H9 (cell line): ENCODE measurements at regions not wholly inside any gene's neighbourhood (a gene's known extent, or its start where the extent isn't known, plus 50 kb on each side); places are given as distances from the start of the nearest gene placed in this dataset.

ENCODE experiments used
- DNase-seq: peaks from one replicate; pipeline ENCODE4 v3.0.0-alpha.2; 2017
- H2AFZ ChIP-seq: one replicate; pipeline ENCODE4 v1.6.1; 2013; ENCODE audit warnings: mild to moderate bottlenecking, low read length, control low read depth, moderate library complexity
- H2AK5ac ChIP-seq: 2 replicates; pipeline ENCODE4 v1.6.1; 2013; ENCODE audit warnings: low read length, control low read depth, mixed read lengths; ENCODE audit not compliant: insufficient read length
- H2BK120ac ChIP-seq: one replicate; pipeline ENCODE4 v1.6.1; 2013; ENCODE audit warnings: low read depth, mild to moderate bottlenecking, low read length, control low read depth, inconsistent platforms; ENCODE audit not compliant: poor library complexity, severe bottlenecking
- H2BK12ac ChIP-seq: 2 replicates; pipeline ENCODE4 v1.6.1; 2013; ENCODE audit warnings: low read length, control low read depth, mixed read lengths, low read depth; ENCODE audit not compliant: insufficient read length
- H2BK15ac ChIP-seq: 2 replicates; pipeline ENCODE4 v1.6.1; 2013; ENCODE audit warnings: low read depth, low read length, control low read depth
- H2BK20ac ChIP-seq: one replicate; pipeline ENCODE4 v1.6.1; 2013; ENCODE audit warnings: low read depth, mild to moderate bottlenecking, low read length, control low read depth, inconsistent platforms; ENCODE audit not compliant: poor library complexity, severe bottlenecking
- H2BK5ac ChIP-seq: 2 replicates; pipeline ENCODE4 v1.6.1; 2013; ENCODE audit warnings: low read length, control low read depth, mixed read lengths; ENCODE audit not compliant: insufficient read length
- H3K14ac ChIP-seq: 2 replicates; pipeline ENCODE4 v1.6.1; 2013; ENCODE audit warnings: low read length, control low read depth; ENCODE audit not compliant: insufficient read depth
- H3K18ac ChIP-seq: 2 replicates; pipeline ENCODE4 v1.6.1; 2013; ENCODE audit warnings: low read depth, mild to moderate bottlenecking, mixed read lengths, low read length, control low read depth; ENCODE audit not compliant: insufficient read length
- H3K23ac ChIP-seq: 2 replicates; pipeline ENCODE4 v1.6.1; 2013; ENCODE audit warnings: low read length, control low read depth, mixed read lengths, low read depth; ENCODE audit not compliant: insufficient read length
- H3K23me2 ChIP-seq: 2 replicates; pipeline ENCODE4 v1.6.1; 2013; ENCODE audit warnings: low read depth, mild to moderate bottlenecking, mixed read lengths, low read length, control low read depth; ENCODE audit not compliant: insufficient read length, poor library complexity, severe bottlenecking
- H3K27ac ChIP-seq: 2 replicates; pipeline ENCODE4 v1.5.1; 2013; ENCODE audit warnings: low read length, control low read depth, mixed read lengths, low read depth; ENCODE audit not compliant: insufficient read length
- H3K27me3 ChIP-seq: 2 replicates; pipeline ENCODE4 v1.6.1; 2013; ENCODE audit warnings: low read length, control low read depth, inconsistent platforms; ENCODE audit not compliant: insufficient read depth
- H3K4ac ChIP-seq: 2 replicates; pipeline ENCODE4 v1.6.1; 2013; ENCODE audit warnings: low read depth, mild to moderate bottlenecking, control low read depth, inconsistent platforms, low read length, moderate library complexity
- H3K4me1 ChIP-seq: 2 replicates; pipeline ENCODE4 v1.6.1; 2013; ENCODE audit warnings: low read length, control low read depth, inconsistent platforms; ENCODE audit not compliant: insufficient read depth
- H3K4me2 ChIP-seq: 2 replicates; pipeline ENCODE4 v1.6.1; 2013; ENCODE audit warnings: low read length, control low read depth, mixed read lengths; ENCODE audit not compliant: insufficient read length, insufficient read depth
- H3K56ac ChIP-seq: 2 replicates; pipeline ENCODE4 v1.6.1; 2013; ENCODE audit warnings: low read depth, mild to moderate bottlenecking, mixed read lengths, low read length, control low read depth; ENCODE audit not compliant: insufficient read length
- H3K79me1 ChIP-seq: 2 replicates; pipeline ENCODE4 v1.6.1; 2013; ENCODE audit warnings: low read depth, mild to moderate bottlenecking, moderate library complexity, low read length, control low read depth, inconsistent platforms; ENCODE audit not compliant: insufficient read depth, poor library complexity, severe bottlenecking
- H3K79me2 ChIP-seq: 2 replicates; pipeline ENCODE4 v1.6.1; 2013; ENCODE audit warnings: low read length, control low read depth, inconsistent platforms; ENCODE audit not compliant: insufficient read depth
- H3K9ac ChIP-seq: 2 replicates; pipeline ENCODE4 v1.6.1; 2013; ENCODE audit warnings: low read length, control low read depth, mixed read lengths; ENCODE audit not compliant: insufficient read length; ENCODE audit errors: extremely low read depth
- H3K9me3 ChIP-seq: one replicate; pipeline ENCODE4 v1.6.1; 2013; ENCODE audit warnings: low read depth, low read length, inconsistent platforms; ENCODE audit not compliant: control insufficient read depth
- H3T11ph ChIP-seq: one replicate; pipeline ENCODE4 v1.6.1; 2013; ENCODE audit warnings: mild to moderate bottlenecking, low read length, control low read depth, inconsistent platforms
- H4K20me1 ChIP-seq: one replicate; pipeline ENCODE4 v1.6.1; 2013; ENCODE audit not compliant: control insufficient read depth, insufficient read length, insufficient read depth
- H4K5ac ChIP-seq: 2 replicates; pipeline ENCODE4 v1.6.1; 2013; ENCODE audit warnings: low read depth, mild to moderate bottlenecking, mixed read lengths, low read length, control low read depth; ENCODE audit not compliant: insufficient read length
- H4K8ac ChIP-seq: replicated peaks from 2 replicates; pipeline ENCODE4 v1.6.1; 2013; ENCODE audit warnings: low read length, control low read depth, mixed read lengths, low read depth; ENCODE audit not compliant: insufficient read length
- H4K91ac ChIP-seq: 2 replicates; pipeline ENCODE4 v1.6.1; 2013; ENCODE audit warnings: low read depth, mild to moderate bottlenecking, moderate library complexity, mixed read lengths, low read length, control low read depth; ENCODE audit not compliant: insufficient read length
- H3K27ac Mint-ChIP-seq, 3 experiments: 2 replicates in 2 of 3; 3 replicates in 1 of 3; pipeline ENCODE4 v1.8.0; 2020 to 2021; ENCODE audit warnings: mixed read lengths in 3 of 3, mild to moderate bottlenecking in 1 of 3, moderate library complexity in 1 of 3
- H3K27me3 Mint-ChIP-seq: 2 replicates; pipeline ENCODE4 v1.8.0; 2021; ENCODE audit warnings: low read depth, mild to moderate bottlenecking, moderate library complexity, mixed read lengths
- H3K36me3 Mint-ChIP-seq, 3 experiments: 2 replicates in 2 of 3; 3 replicates in 1 of 3; pipeline ENCODE4 v1.8.0; 2020 to 2021; ENCODE audit warnings: low read depth in 3 of 3, mixed read lengths in 3 of 3; ENCODE audit not compliant: insufficient read depth in 1 of 3
- H3K4me1 Mint-ChIP-seq, 2 experiments: 2 replicates each; pipeline ENCODE4 v1.8.0; 2020; ENCODE audit warnings: mixed read lengths in 2 of 2
- H3K4me3 Mint-ChIP-seq, 2 experiments: 2 replicates in 1 of 2; 3 replicates in 1 of 2; pipeline ENCODE4 v1.8.0; 2020 to 2021; ENCODE audit warnings: mild to moderate bottlenecking in 2 of 2, mixed read lengths in 2 of 2, moderate library complexity in 1 of 2
- H3K9me3 Mint-ChIP-seq, 2 experiments: 2 replicates in 1 of 2; 3 replicates in 1 of 2; pipeline ENCODE4 v1.8.0; 2020; ENCODE audit warnings: mild to moderate bottlenecking in 2 of 2, mixed read lengths in 2 of 2, moderate library complexity in 1 of 2
- WGBS: extraction: QIAGEN DNeasy Blood & Tissue Kit; methylation state at CpG from one replicate; pipeline ENCODE4 v1.1.7; 2013; ENCODE audit warnings: missing lambda C conversion rate, low lambda C conversion rate, mixed read lengths; ENCODE audit not compliant: insufficient read length; ENCODE audit errors: extremely low coverage; 5-methylcytosine and 5-hydroxymethylcytosine counted together
- TF ChIP-seq, protein P1 (sequence below): fragments of 200-600 bp; sonication (generic); conservative IDR thresholded peaks from 3 replicates; pipeline ENCODE4 v1.8.0; 2021; ENCODE audit warnings: antibody characterized with exemption, mild to moderate bottlenecking

DNA sequence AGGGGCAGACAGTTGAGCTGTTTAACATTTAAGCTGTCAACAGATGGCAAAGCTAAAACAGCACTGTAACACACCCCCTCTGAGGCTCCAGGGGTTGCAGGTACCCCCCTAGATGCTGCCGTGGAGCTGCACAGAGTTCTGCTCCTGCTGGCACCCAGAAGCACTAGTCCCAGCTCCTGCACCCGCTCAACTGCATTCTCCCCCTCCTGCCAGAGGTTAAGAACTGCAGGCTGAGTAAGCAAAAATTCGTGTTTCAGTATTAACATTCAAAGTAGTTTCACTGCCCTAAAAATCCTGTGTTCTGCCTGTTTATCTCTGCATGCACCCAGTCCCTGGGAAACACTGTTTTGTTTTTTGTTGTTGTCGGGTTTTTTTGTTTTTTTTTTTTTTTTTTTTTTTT, 790.8 kb upstream of the KCND2 start:
- TF ChIP-seq, protein P1, sequence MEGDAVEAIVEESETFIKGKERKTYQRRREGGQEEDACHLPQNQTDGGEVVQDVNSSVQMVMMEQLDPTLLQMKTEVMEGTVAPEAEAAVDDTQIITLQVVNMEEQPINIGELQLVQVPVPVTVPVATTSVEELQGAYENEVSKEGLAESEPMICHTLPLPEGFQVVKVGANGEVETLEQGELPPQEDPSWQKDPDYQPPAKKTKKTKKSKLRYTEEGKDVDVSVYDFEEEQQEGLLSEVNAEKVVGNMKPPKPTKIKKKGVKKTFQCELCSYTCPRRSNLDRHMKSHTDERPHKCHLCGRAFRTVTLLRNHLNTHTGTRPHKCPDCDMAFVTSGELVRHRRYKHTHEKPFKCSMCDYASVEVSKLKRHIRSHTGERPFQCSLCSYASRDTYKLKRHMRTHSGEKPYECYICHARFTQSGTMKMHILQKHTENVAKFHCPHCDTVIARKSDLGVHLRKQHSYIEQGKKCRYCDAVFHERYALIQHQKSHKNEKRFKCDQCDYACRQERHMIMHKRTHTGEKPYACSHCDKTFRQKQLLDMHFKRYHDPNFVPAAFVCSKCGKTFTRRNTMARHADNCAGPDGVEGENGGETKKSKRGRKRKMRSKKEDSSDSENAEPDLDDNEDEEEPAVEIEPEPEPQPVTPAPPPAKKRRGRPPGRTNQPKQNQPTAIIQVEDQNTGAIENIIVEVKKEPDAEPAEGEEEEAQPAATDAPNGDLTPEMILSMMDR: peak; percentile 65
- no peaks in the 10 kb centered on the region for H3K27me3 Mint-ChIP-seq
- no peak overlapping the region for H4K8ac ChIP-seq
- no peak overlapping the region for H3K18ac ChIP-seq
- H3K4me3 Mint-ChIP-seq: no peak overlapping the region
- H4K5ac ChIP-seq: no peak overlapping the region
- no peaks in the 10 kb centered on the region for H3K79me2 ChIP-seq
- no peak overlapping the region for H4K91ac ChIP-seq
- H3K9ac ChIP-seq: no peak overlapping the region
- H3K27ac Mint-ChIP-seq: no peak overlapping the region
- no peaks in the 10 kb centered on the region for H3K23me2 ChIP-seq
- no peaks in the 10 kb centered on the region for H3K27me3 ChIP-seq
- no CpG with 5 or more reads among the region's 4 CpGs for WGBS
- no peaks in the 10 kb centered on the region; the same call in 1 of the 2 replicates for H3K4me1 ChIP-seq
- H3K27ac ChIP-seq: no peak overlapping the region
- H4K20me1 ChIP-seq: no peaks in the 10 kb centered on the region
- no peak overlapping the region for H2BK5ac ChIP-seq
- H3K79me1 ChIP-seq: no peaks in the 10 kb centered on the region
- no peak overlapping the region for H3K14ac ChIP-seq
- no peak overlapping the region for H2BK120ac ChIP-seq
- peaks cover 8 to 11% of the 10 kb centered on the region in 2 experiments for H3K4me1 Mint-ChIP-seq
- H3K23ac ChIP-seq: no peak overlapping the region
- H3K56ac ChIP-seq: no peak overlapping the region
- DNase-seq: peak; percentile 77
- H3K9me3 ChIP-seq: no peaks in the 10 kb centered on the region
- no peak overlapping the region for H2BK20ac ChIP-seq
- no peak overlapping the region for H3T11ph ChIP-seq
- peak overlapping the region; percentile 18 for H2AFZ ChIP-seq
- H2BK12ac ChIP-seq: no peak overlapping the region
- no peak overlapping the region for H2AK5ac ChIP-seq
- H3K4me2 ChIP-seq: no peak overlapping the region
- no peak overlapping the region for H2BK15ac ChIP-seq
- no peak overlapping the region for H3K4ac ChIP-seq
- peaks cover 0 to 7% (median 0%) of the 10 kb centered on the region in 3 experiments; a peak in 2 of 7 replicates for H3K36me3 Mint-ChIP-seq
- peaks cover 6 to 8% of the 10 kb centered on the region in 2 experiments; a peak in 3 of 5 replicates for H3K9me3 Mint-ChIP-seq
